Left lung (tissue), 4 donors: ENCODE measurements at regions not wholly inside any gene's neighbourhood (a gene's known extent, or its start where the extent isn't known, plus 50 kb on each side); places are given as distances from the start of the nearest gene placed in this dataset.

Experiments
- ATAC-seq: fragments of 200-7000 bp; cut with Tn5 transposase; one replicate; pipeline ENCODE4 v1.9.1; 2020; ENCODE audit warnings: moderate library complexity
- DNase-seq, 4 donors: peaks; one replicate each; pipeline ENCODE4 v3.0.0-alpha.2; 2013 to 2020
- H3K27ac ChIP-seq, 2 donors: fragments of 200-600 bp; sonication (generic) in 1 of 2; one replicate each; pipeline versions ENCODE4 v1.5.0 to v1.8.0; 2020 to 2021
- H3K27me3 ChIP-seq, 2 donors: fragments of 200-600 bp; sonication (generic) in 1 of 2; one replicate each; pipeline versions ENCODE4 v1.5.0 to v1.8.0; 2020 to 2021
- H3K36me3 ChIP-seq, 2 donors: fragments of 200-600 bp; sonication (generic) in 1 of 2; one replicate each; pipeline versions ENCODE4 v1.5.0 to v1.8.0; 2020 to 2021
- H3K4me1 ChIP-seq, 2 donors: fragments of 200-600 bp; one replicate each; pipeline ENCODE4 v1.8.0; 2021
- H3K4me3 ChIP-seq, 2 donors: fragments of 200-600 bp; sonication (generic) in 1 of 2; one replicate each; pipeline versions ENCODE4 v1.5.0 to v1.8.0; 2020 to 2021; ENCODE audit warnings: mild to moderate bottlenecking in 1 of 2
- H3K9me3 ChIP-seq, 2 donors: fragments of 200-600 bp; sonication (generic) in 1 of 2; one replicate each; pipeline versions ENCODE4 v1.5.0 to v1.8.0; 2020 to 2021
- CTCF ChIP-seq, 2 donors: fragments of 200-600 bp; sonication (generic) in 1 of 2; IDR thresholded peaks; one replicate each; pipeline versions ENCODE4 v1.5.0 to v1.8.0; 2021; ENCODE audit warnings: antibody characterized with exemption in 2 of 2
- intact Hi-C, 2 donors: fragments of 100-400 bp; cut with DNase I; formaldehyde crosslinking; loops; one replicate each; pipeline versions ENCODE4 v1.11.2 to v1.14.2; 2022
- donor health status: DM: no; HTN: yes; CAD: no.
- donor health status: DM: no; HTN: no; CAD: no.

DNA sequence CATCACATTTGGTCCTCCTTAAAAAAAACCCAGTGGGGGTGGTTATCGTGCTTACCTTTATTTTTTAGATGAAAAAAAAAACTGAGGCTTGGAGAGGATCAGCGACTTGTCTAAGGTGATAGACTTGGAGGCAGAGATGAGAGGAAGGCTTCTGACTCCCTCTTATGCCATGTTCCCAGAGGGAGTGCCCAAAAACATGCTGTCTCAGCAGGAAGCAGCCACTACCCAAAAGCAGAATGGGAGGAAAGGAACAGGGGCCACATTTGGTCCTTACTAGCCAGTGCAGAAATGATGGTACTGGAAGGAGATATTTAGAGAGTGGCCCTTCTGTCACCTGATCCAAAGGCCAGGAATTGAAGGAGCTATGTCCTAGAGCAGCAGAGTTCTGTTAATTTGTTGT is 118.4 kb downstream of the B3GNT2 start:
- Histone ChIP-seq H3K36me3 (no peaks in the 10 kb centered on the region), H3K4me3 (no peak overlapping the region), H3K27me3 (no peaks in the 10 kb centered on the region), H3K27ac (no peak overlapping the region), H3K4me1 (peaks cover 0 to 11% of the 10 kb centered on the region in 2 donors), H3K9me3 (no peaks in the 10 kb centered on the region)
- ATAC-seq (no peak), DNase-seq (no peak)
- TF ChIP-seq CTCF (IDR thresholded peaks at IDR 0.05) = no peak
- intact Hi-C loops = no loop called here

DNA sequence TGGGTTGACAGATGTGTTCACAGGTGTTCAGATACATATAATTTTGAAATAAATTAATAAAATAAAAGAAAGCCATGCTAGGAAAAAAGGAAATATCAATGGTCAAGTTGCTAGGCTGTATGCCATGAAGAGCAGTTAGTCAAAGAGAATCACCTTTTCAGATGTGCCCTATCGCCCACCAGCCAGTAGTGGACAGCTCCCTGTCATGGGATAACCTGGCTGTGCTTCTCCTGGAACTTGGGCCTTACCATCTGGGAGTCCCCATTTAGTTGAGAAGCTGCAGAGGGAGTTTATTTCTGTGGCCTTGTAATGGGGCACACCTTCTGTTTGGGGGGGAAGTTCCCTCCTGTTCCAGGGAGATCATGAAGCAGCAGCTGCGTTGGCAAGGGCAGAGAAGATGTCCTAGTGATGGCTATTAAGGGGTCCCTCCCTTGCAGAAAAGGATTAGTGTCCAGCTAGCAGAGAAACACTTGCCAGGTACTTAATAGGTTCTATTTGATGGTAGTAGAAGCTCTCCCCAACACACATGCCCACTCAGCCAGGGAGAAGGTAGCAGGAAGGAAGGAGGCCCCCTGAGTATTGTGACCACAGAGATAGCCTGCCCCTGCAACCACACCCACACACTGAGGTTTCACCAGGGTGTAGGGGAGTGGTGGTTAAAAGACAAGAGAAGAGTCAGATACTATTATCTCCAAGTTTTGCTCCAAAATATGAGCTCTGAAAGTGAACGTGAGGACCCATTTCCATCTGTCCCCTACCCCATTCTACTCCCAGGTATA is 117.7 kb downstream of the B3GNT2 start:
- Histone ChIP-seq H3K27me3 (no peaks in the 10 kb centered on the region), H3K4me1 (peaks cover 0 to 14% of the 10 kb centered on the region in 2 donors), H3K36me3 (no peaks in the 10 kb centered on the region), H3K4me3 (no peak overlapping the region), H3K9me3 (no peaks in the 10 kb centered on the region), H3K27ac (no peak overlapping the region)
- DNase-seq (no peak), ATAC-seq (no peak)
- intact Hi-C loops = no loop called here
- no peak for TF ChIP-seq CTCF (IDR thresholded peaks at IDR 0.05)

DNA sequence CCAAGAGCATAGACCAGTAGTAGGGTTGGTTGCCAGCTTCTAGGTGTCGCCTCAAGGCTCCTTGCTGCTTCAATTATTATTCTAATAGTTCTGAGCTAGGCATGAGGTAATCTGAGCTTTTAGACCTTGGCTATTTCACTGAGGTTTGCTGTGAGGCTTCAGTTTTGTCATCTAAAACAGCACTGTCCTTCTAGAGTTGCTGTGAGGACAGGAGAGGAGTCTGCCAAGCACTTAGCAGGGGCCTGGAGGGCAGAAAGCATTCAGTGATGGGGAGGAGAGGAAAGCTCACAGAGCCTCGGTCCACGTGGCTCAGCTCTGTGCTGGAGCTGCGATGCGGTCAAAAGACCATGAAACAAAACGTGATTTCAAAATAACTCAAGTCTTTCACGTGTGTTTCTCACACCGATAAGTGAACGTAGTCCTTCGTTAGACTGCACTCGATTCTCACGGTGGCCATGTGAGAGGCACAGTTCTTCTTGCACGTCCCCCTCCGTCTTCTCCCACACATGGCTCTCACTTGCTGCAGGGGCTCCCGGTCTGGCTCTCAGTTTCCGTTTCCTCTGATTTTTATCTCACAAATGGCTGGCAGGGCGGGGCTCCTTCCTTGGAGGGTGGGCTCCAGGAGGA is 113.7 kb downstream of the B3GNT2 start:
- Histone ChIP-seq H3K36me3 (no peaks in the 10 kb centered on the region), H3K27ac (peak overlapping the region in 1 of 2 donors; percentile 1), H3K4me3 (no peak overlapping the region), H3K9me3 (no peaks in the 10 kb centered on the region), H3K4me1 (peaks cover 0 to 47% of the 10 kb centered on the region in 2 donors), H3K27me3 (no peaks in the 10 kb centered on the region)
- ATAC-seq (no peak), DNase-seq (no peak)
- intact Hi-C loops = no loop called here
- no peak for TF ChIP-seq CTCF (IDR thresholded peaks at IDR 0.05)

DNA sequence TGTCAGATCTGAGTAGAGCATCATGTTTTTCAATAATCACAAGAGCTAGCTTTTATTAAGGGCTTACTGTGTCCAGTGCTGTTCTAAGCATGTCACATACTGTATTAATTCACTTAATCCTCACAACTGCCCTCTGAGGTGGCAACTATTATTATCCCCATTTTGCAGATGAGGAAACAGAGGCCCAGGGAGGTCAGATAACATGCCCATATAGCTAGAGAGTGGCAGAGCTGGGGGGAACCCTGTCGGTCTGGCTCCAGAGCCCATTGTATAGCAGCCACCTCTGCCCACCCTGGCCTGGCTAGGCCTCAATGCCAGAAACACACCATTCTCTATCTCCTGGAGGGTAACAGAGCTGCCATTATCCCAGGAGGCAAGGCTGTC is 113.2 kb downstream of the B3GNT2 start:
- intact Hi-C loops = no loop called here
- DNase-seq (no peak), ATAC-seq (no peak)
- no peaks in the 10 kb centered on the region for H3K27me3 ChIP-seq
- H3K27ac ChIP-seq = peak overlapping the region in 1 of 2 donors; percentile 1
- no peak for TF ChIP-seq CTCF (IDR thresholded peaks at IDR 0.05)
- no peaks in the 10 kb centered on the region for H3K9me3 ChIP-seq
- H3K4me1 ChIP-seq = peaks cover 0 to 52% of the 10 kb centered on the region in 2 donors
- no peaks in the 10 kb centered on the region for H3K36me3 ChIP-seq
- no peak overlapping the region for H3K4me3 ChIP-seq
